HG03460 (cell line): ENCODE measurements at regions not wholly inside any gene's neighbourhood (a gene's known extent, or its start where the extent isn't known, plus 50 kb on each side); places are given as distances from the start of the nearest gene placed in this dataset.

ENCODE experiments used
- ATAC-seq: cut with Tn5 transposase; IDR thresholded peaks from one replicate; pipeline ENCODE4 v1.9.1; 2021; ENCODE audit not compliant: unreplicated experiment

DNA sequence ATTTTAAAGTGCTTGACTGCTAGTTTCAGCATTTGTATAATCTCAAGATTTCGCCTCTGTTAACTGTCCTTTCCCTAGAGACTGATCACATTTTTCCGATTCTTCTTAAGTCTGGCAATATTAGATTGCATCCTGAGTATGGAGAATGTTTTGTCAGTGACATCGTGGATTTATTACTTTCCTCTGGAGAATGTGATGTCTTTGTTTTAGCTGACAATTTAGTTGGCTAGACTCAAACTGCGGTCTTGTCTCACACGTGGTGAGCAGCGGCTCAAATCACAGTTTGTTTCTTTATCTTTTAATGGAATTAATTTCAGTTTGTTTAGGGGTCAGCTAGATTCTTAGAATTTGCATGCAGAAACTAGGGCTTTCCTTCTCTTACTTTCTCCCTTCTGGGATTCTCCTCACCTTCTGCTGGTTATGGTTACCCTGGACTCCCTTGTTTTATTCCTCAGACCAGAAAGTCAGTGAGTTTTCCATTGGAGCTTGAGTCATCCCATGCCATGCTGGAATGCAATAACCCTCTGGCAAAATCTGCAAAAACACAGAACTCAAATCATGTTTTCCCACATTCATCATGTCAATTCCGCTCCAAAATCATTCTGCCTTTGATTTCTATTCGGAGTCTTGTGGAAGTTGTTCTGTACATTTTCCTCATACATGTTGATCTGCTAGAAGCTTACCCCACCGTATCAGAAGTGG is 327.2 kb upstream of the TRIB2 start:
- no peak for ATAC-seq

DNA sequence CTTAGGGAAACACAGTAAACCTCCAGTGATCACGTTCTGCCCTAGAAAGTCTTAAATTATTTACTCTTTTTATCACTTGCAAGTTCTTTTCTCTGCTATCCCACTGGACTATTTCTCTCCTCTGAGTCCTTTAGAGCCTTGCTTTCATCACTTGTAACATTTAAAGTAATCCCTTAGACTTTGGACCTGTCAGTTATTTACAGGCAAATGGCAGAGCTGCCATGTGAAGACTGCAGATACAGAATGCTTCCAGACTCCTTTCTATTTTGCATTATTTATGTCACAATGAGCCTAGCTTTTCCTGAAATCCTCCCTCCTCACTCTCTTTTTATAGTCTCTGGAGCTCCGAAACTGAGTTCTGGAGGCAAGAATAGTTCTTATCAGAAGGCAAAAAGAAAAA is 325.6 kb upstream of the TRIB2 start:
- no peak for ATAC-seq

DNA sequence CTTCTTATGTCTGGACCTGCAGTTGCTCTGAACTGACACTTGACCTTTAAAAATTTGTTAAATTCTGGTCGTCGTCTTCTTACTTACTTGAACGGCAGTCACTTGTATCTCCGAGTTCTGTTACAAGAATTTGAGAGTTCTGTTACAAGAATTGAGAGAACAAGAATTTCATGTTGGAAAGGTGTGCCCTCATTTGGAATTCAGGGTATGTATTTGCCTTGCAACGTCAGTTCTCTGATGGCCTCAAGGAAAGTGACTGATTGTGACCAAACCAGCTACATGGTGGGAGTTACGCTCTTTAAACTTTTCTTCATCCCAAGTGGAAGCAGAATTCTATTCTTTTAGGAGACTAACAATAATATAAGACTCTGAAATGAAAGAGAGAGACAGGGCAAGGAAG is 320.0 kb upstream of the TRIB2 start:
- no peak for ATAC-seq

DNA sequence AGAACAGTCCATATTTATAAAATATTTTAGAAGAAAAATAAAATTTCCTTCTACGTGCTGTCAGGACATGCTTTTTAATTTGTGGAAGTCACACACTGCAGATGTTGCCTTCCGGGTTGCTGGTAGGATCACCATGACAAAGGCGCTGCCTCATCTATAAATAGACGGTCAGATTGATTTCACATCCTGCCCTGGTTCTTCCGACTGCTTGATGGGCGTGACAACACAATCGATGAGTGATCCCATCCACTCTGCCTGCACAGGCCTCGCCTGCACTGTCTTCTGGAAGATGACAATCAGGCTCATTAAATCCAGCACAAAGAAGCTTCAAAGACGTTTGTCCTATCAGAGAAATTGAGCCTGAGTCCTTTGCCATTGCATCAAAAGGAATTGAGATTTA is 318.9 kb upstream of the TRIB2 start:
- ATAC-seq: peak; percentile 73

DNA sequence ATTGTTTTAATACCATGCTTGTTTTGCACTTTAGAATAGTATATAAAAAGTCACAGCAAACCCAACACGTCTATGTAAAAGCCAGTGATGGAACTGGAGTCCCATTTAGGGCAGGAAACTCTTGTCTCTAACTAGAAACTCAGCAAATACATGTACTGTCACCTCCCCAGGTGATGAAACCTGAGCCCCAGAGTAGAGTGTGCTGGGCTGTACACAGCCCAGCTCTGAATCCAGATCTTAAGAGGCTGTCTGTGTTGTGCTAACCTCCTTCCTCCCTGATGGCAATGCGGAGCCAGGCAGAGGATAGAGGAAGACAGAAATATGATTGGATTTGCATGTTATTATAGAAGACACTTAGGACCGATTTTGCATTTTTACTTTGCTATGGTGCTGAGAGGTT is 317.5 kb upstream of the TRIB2 start:
- no peak for ATAC-seq

DNA sequence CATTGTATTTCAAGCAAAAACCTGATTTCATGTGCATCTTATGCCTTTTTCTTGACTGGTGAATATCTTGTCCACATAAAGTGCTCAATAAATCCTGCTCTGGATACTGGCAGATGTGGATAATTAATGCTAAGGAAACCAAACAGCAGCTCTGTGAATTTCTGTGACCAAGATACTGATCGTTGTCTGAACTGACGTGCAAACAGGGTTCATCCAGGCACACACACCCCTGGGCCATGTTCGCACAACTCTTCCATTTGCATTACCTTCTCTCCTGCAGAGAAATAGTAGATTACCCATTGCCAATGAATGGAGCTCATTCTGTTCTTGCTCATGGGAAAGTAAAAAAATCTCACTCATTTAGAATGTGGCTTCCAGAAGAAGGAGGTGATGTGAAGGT is 316.2 kb upstream of the TRIB2 start:
- no peak for ATAC-seq

DNA sequence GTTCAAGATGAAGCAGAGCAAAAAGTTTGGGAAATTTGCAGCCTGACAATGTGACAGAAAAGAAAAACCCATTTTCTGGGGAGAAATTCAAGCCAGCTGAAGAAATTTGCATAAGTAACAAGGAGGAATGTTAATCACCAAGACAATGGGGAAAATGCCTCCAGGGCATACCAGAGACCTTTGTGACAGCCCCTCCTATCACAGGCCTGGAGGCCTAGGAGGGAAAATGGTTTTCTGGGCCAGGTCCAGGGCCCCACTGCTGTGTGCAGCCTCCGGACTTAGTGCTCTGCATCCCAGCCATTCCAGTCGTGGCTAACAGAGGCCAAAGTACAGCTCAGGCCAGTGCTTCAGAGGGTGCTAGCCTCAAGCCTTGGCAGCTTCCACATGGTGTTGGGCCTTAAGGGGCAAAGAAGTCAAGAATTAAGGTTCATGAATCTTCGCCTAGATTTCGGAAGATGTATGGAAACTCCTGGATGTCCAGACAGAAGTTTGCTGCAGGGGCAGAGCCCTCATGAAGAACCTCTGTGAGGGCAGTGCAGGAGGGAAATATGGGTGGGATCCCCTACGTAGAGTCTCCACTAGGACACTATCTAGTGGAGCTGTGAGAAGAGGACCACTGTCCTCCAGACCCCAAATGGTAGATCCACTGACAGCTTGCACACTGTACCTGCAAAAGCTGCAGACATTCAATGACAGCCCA is 314.1 kb upstream of the TRIB2 start:
- ATAC-seq: no peak

DNA sequence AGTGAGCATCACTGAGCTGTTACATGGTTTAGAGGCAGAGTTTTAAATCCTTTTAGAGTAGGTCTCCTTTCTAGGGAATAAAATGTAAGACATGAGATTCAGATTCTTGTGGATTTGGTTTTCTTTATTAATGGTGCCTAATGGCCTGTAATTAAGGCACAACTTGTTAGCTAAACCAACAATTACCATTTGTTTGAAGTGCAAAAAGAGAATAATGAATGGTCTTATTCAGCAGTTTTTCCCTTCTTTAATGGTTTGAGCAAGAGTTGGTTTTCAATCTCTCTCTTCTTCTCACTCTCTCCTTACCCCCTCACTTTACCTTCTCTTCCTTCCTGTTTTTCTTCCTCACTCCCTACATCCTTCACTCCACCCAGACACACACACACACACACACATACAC is 312.2 kb upstream of the TRIB2 start:
- no peak for ATAC-seq

DNA sequence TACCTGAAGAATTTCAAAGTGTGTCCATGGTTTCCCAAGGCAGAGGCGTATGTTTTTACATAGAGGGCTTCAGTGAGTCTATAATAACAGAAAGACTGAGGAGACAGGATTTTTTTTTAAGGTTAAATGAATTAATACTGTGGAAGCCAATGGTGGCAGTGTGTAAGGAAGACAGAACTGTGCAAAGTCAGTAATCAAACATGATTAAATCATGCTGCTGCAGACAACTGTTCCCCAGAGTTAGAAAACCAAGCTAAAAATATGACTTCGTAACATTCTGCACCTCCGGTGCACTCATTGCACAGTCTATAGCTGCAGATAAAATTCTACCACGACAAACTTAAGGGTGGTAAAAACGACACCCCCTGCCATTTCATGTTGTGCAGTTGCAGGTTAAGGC is 309.6 kb upstream of the TRIB2 start:
- ATAC-seq: no peak

DNA sequence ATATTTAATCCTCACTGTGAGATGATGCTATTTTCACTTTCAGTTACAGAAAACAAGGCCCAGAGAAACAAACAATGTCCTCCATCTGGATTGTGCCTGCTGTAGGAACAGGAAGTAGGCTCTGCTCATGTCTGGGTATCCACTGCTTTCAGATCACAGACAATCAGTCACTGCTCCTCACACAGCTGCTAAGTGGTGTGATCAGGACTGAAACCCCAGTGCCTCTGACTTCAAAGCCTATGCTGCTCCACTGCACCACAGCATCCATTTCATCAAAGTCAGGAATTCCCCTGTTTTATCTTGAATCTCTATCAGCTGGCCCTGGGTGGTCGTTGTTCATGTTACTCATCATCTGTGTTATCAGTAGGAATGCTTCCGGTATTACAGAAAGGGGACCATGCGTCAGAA is 303.8 kb upstream of the TRIB2 start:
- peak; percentile 92 for ATAC-seq

DNA sequence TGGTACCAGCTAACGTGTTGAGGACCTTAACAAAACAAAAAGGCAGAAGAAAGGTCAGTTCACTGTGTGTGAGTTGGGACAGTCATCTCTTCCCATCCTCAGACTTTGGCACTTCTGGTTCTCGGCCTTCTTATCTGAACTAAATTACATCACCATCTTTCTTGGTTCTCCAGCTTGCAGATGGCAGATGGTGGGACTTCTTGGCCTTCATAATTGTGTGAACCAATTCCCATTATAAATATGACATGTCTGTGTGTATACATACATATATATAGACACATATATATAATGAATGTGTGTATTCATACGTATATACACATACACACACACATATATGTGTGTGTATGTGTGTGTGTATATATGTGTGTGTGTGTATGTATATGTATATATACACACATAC is 301.2 kb upstream of the TRIB2 start:
- no peak for ATAC-seq

DNA sequence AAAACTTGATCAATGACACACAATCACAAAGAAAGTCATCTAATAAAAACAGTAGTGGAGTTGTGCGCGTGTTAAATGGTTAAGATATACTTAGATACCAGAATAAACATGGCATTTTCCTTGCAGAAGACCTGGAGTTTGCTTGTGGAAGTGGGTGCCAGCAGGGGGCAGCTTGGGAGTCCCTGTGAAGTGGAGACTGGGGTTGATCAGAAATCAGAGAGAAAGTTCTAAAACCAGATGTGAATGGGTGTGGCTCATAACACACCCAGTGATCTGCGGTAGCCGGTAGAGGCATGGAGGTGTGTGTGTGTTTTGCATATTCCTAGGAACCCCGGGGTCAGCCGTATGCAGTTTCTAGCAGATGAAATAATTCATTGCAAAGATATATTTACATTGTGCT is 300.1 kb upstream of the TRIB2 start:
- ATAC-seq: no peak

DNA sequence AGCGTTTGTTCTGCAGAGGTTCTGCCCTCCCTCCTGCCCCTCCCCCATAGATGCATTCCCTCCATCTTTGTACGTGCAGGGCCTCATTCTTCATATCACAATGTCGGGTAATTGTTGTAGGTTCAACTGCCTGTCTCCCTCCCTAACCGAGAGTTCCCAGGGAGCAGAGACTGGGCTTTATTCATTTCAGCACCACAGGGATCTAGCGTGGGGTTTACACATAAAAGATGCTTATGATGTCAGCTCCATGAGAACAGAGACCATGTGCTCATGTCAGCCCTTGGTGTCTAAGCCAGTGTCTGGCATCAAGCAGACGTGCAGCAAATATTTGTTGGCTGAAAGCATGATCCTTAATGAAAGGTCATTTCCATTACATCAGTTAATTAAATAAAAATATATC is 298.9 kb upstream of the TRIB2 start:
- ATAC-seq: no peak

DNA sequence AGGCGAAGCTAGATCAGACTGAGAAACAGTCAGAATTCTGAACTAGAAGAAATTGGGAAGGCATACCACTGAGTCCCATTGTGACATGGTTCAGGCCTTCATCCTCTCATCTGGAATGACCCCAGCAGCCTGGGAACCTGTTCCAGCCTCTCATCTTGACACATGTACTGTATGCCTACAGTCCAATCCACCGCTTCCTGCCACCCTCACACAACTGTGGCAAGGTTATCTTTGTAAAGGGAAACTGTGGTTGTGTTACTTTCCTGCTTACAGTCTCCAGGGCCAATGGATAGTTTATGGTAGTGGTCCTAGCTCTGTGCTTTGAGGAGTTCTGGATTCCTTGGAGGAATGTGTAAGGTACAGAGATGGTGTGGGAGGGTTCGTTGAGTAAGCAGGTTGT is 296.9 kb upstream of the TRIB2 start:
- no peak for ATAC-seq

DNA sequence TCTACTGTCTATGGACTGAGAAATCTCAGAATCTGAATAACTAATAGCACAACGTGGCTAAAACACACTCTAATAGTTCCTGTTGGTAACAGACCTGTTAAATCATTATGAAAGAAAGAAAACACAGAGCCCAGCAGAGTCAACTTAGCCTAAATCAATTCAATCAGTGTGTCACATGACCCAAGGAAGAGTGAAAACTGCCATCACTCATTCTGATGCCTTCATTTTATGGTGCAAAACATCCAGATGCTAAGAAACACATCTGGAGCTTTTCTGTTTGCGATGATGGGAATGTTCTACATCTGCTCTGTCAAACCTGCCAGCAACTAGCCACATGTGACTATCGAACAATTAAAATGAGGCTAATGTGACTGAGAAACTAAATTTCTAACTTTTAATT is 295.7 kb upstream of the TRIB2 start:
- no peak for ATAC-seq

DNA sequence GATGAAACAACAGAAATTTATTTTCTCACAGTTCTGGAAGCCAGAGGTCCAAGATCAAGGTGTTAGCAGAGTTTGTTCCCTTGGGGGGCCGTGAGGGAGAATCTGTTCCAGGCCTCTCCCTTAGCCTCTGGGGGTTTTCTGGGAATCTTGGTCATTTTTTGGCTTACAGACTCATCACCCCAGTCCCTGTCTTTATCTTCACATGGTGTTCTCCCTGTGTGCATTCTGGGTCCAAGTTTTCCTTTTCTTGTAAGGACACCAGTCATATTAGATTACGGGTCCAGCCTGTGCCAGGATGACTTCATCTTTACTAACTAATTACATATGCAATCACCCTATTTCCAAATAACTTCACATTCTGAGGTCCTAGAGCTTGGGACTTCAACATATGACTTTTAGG is 292.5 kb upstream of the TRIB2 start:
- ATAC-seq: no peak

DNA sequence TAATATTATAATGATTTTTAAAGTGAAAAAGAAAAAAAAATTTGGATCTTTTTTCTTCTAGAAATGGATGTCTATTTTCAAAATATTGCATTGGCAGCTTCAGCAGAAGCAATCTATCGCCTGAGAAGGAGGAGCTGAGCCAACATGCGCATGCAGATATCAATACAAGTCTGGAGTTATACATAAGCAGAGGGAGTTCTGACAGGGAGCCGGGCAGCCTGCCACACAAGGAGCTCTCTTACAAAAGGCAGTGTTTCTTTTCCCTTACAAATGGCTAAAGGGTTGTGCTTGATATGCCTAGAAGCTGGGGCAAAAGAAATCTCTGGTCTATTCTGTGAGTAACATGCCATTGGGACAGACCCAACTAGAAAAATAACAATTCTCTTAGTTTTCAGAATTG is 291.9 kb upstream of the TRIB2 start:
- ATAC-seq: no peak

DNA sequence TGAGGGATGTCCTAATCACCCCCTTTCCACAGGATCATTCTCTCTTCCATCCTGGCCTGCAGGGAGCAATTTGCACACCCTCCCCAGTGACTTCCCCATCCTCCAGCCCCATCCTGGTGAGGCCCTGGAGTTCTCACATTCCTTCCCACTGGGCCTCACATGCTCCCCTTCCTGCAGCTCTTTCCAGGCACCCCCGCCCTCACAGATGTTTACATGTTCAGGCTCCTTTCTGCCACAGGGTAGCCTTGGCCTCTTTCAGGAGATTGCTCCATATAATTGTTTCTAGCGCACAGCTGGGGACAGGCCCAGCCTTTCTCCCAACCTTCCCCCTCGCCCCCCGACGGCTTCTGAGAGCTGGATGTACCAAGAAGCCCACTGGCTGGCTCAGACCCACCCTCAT is 288.4 kb upstream of the TRIB2 start:
- ATAC-seq: no peak

DNA sequence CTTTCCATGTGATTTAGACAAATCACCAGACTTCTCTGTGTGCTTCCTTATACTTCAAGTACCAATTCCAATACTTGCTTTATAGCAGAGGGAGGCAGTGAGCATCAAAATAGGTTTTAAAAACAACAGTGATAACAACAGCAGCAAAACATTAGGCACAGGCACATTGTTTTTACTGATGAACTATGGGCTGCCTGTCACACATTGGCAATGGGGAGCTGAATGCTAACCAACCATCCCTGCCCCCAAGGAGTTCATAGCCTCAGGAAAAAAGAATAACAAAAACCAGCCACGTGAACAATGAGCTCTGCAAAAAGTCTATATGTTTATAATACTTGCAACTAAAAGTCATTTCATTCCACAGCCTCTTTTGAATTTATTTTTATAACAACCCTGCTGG is 287.9 kb upstream of the TRIB2 start:
- no peak for ATAC-seq

DNA sequence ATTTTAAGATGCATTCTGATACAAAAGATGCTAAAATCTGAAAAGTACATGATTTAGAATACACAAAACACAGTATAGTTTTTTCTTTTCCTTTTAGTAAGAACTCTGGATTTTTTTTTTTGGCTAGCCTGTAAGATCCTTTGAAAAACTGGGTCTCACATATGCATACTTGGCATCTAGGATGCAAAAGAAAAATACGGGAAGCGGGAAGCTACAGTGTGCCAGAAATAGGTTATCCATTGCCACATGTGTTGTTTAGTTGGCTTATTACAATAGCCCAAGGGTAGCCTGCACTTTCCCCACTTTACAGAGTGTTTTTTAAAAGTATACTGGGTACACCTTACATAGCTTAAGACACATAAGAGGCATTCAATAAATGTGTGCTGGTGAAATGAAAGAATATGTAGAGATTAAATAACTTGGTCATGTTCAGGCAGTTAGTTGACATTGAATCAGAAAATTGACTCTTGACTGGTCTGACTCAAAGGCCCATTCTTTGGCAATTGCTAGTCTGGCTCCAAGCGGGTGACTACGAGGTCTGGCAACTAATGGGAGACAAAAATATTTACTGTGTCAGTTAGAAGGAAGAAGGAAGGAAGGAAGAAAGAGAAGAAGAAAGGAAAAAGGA is 286.8 kb upstream of the TRIB2 start:
- ATAC-seq: no peak

DNA sequence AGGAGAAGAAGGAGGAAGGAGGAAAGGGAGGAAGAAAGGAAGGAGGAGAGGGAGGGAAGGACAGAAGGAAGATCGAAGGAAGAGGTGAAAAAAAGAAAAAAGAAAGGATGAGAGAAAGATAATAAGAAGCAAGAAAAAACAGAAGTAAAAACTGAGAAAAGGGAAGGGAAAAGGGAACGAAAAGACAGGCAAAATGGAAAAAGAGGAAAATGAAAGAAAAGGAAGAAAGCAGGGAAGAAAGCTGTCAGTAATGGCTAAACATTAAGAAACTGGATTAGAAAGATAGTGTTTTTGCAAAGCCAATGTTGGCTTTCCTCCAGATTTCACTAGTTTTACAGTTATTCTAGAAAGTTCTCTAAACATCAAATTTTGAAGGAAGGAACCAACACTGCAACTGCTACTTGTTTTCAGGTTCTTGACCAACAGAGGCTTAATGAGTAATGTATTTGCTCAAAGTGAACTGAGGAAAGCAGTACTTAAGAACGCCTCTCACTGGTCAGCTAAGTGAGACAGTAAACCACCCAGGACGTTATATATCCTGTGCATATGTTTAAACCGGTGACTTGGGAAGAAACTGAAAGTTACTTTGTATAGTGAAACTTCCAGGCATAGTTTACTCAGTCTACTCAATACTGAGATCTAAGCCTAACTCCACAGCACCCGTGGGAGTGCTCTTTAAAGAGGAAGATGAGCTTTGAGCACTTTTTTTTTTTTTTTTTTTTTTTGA is 286.2 kb upstream of the TRIB2 start:
- ATAC-seq: peak; percentile 99
